Osteoblast (primary cell): ENCODE measurements at regions not wholly inside any gene's neighbourhood (a gene's known extent, or its start where the extent isn't known, plus 50 kb on each side); places are given as distances from the start of the nearest gene placed in this dataset.

Experiments used
- DNase-seq: peaks from one replicate; pipeline ENCODE4 v3.0.0; 2011; ENCODE audit warnings: low spot score, mixed read lengths; ENCODE audit not compliant: insufficient read length; ENCODE audit errors: missing footprints
- H2AFZ ChIP-seq: 2 replicates; pipeline ENCODE4 v1.6.0; 2011; ENCODE audit warnings: mild to moderate bottlenecking, low read length
- H3K27ac ChIP-seq: 2 replicates; pipeline ENCODE4 v1.5.1; 2011; ENCODE audit warnings: mild to moderate bottlenecking, low read depth, low read length, moderate library complexity
- H3K27me3 ChIP-seq: 2 replicates; pipeline ENCODE4 v1.6.0; 2012; ENCODE audit warnings: mild to moderate bottlenecking, control low read depth, inconsistent platforms, low read length, moderate library complexity; ENCODE audit not compliant: insufficient read depth
- H3K36me3 ChIP-seq: 2 replicates; pipeline ENCODE4 v1.5.1; 2011; ENCODE audit warnings: mild to moderate bottlenecking, low read length, control low read depth, moderate library complexity; ENCODE audit not compliant: insufficient read depth
- H3K4me1 ChIP-seq: 2 replicates; pipeline ENCODE4 v1.5.1; 2011; ENCODE audit warnings: mild to moderate bottlenecking, low read length, control low read depth, moderate library complexity; ENCODE audit not compliant: insufficient read depth
- H3K4me2 ChIP-seq: 2 replicates; pipeline ENCODE4 v1.6.0; 2011; ENCODE audit warnings: mild to moderate bottlenecking, low read length; ENCODE audit not compliant: insufficient read depth
- H3K4me3 ChIP-seq: fragments of 200-600 bp; sonication (generic); 3 replicates; pipeline ENCODE4 v1.5.1; 2012; ENCODE audit warnings: mild to moderate bottlenecking, low read length, inconsistent platforms; ENCODE audit not compliant: insufficient read depth
- H3K79me2 ChIP-seq: 2 replicates; pipeline ENCODE4 v1.6.0; 2012; ENCODE audit warnings: mild to moderate bottlenecking, low read length, control low read depth, inconsistent platforms; ENCODE audit not compliant: insufficient read depth
- H3K9me3 ChIP-seq: 2 replicates; pipeline ENCODE4 v1.5.1; 2011; ENCODE audit warnings: low read depth, low read length, control low read depth
- H4K20me1 ChIP-seq: 2 replicates; pipeline ENCODE4 v1.6.0; 2012; ENCODE audit warnings: mild to moderate bottlenecking, low read length, control low read depth; ENCODE audit not compliant: insufficient read depth
- TF ChIP-seq, protein P1 (sequence below): IDR thresholded peaks from 2 replicates; pipeline ENCODE4 v1.5.1; 2011; ENCODE audit warnings: mild to moderate bottlenecking, low read depth, low read length, moderate library complexity; ENCODE audit errors: extremely low read depth

DNA sequence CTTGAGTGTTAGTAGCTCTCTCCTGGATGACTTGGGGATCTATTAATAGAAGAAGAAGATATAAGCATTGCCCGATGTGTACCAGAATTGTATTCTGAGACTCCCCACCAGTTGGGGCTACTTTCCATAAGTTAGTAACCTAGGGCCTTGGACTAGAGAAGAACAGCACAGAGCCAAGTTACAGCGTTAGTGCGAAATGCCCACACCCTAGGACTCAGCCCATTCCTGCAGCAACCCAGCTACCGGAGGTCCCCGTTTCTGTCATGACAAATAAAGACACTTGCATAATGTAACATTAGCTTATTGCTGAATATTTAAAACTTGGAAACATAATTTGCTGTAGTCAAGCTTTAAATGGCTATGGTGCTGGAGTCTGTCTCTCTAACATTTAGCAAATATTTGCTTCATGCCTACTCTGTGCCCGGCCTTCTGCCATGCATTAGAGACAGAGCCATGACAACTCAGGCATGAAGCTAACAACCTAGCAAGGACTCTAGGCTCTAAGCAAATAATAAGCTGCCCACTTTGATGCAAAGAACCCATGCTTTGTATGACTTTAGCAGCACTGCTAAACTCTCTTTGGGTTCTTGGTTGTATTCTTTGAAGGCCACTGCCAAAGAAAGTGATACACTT is 103.4 kb upstream of the COL21A1 start:
- Histone ChIP-seq H2AFZ (no peak overlapping the region), H3K79me2 (no peaks in the 10 kb centered on the region)

DNA sequence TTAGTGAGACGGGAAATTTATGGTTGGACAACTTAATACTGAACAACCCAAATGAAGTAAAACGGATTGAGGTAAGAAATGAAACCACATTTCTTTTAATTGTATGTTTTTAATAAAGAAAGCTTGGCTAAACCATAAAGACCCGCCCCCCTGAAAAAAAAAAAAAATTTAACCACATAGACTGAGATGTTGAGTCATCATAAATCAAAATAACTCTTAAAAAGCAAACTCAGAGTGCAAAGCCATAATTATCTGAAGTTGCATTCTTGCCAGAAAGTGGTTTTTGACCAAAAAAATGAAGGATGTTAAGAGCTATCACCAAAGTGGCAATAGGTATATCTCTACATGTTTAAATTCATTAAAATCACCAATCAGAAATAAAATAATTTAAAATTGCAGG is 101.8 kb upstream of the COL21A1 start:
- H3K4me3 ChIP-seq = no peak overlapping the region
- no peak for DNase-seq
- H3K36me3 ChIP-seq = no peaks in the 10 kb centered on the region
- peak overlapping the region; percentile 40 for H3K27ac ChIP-seq
- H3K4me2 ChIP-seq = peak overlapping the region; percentile 50
- no peak overlapping the region for H2AFZ ChIP-seq
- TF ChIP-seq, protein P1, sequence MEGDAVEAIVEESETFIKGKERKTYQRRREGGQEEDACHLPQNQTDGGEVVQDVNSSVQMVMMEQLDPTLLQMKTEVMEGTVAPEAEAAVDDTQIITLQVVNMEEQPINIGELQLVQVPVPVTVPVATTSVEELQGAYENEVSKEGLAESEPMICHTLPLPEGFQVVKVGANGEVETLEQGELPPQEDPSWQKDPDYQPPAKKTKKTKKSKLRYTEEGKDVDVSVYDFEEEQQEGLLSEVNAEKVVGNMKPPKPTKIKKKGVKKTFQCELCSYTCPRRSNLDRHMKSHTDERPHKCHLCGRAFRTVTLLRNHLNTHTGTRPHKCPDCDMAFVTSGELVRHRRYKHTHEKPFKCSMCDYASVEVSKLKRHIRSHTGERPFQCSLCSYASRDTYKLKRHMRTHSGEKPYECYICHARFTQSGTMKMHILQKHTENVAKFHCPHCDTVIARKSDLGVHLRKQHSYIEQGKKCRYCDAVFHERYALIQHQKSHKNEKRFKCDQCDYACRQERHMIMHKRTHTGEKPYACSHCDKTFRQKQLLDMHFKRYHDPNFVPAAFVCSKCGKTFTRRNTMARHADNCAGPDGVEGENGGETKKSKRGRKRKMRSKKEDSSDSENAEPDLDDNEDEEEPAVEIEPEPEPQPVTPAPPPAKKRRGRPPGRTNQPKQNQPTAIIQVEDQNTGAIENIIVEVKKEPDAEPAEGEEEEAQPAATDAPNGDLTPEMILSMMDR = no peak
- no peaks in the 10 kb centered on the region for H3K27me3 ChIP-seq
- H3K9me3 ChIP-seq = no peaks in the 10 kb centered on the region
- H4K20me1 ChIP-seq = no peaks in the 10 kb centered on the region
- H3K79me2 ChIP-seq = no peaks in the 10 kb centered on the region
- H3K4me1 ChIP-seq = peaks cover 41% of the 10 kb centered on the region

More for the DNA sequence above, 103.4 kb upstream of the COL21A1 start:
- H3K36me3 ChIP-seq = no peaks in the 10 kb centered on the region
- TF ChIP-seq, protein P1 = no peak
- H4K20me1 ChIP-seq = no peaks in the 10 kb centered on the region
- no peak for DNase-seq
- peaks cover 37% of the 10 kb centered on the region for H3K4me1 ChIP-seq
- no peak overlapping the region for H3K4me2 ChIP-seq
- H3K27me3 ChIP-seq = no peaks in the 10 kb centered on the region
- no peaks in the 10 kb centered on the region for H3K9me3 ChIP-seq
- no peak overlapping the region for H3K27ac ChIP-seq
- no peak overlapping the region for H3K4me3 ChIP-seq

DNA sequence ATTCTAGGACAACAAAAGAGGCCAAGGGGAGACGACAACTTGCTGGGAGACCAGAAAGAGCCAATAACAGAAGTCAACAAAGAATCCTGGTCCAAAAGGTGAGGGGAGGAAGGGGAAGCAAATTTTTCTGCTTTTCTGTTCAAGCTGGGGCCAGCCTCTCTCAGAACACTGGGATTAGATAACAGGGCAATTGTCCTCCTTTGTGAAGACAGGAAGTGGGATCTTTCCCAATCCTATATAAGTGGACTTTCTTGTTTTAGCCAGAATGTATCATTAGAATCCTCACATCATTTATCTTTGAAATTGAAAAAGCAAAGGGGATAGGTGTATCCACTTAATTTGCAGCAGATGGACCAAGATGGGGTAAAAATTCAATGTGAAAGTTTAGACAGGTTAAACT is 101.2 kb upstream of the COL21A1 start:
- Histone ChIP-seq H3K27ac (peak overlapping the region; percentile 40), H4K20me1 (no peaks in the 10 kb centered on the region), H3K9me3 (no peaks in the 10 kb centered on the region), H3K36me3 (no peaks in the 10 kb centered on the region), H3K4me3 (no peak overlapping the region), H3K79me2 (no peaks in the 10 kb centered on the region), H3K4me1 (peaks cover 41% of the 10 kb centered on the region), H3K27me3 (no peaks in the 10 kb centered on the region), H2AFZ (no peak overlapping the region), H3K4me2 (peak overlapping the region; percentile 50)
- no peak for DNase-seq
- TF ChIP-seq, protein P1 = no peak

DNA sequence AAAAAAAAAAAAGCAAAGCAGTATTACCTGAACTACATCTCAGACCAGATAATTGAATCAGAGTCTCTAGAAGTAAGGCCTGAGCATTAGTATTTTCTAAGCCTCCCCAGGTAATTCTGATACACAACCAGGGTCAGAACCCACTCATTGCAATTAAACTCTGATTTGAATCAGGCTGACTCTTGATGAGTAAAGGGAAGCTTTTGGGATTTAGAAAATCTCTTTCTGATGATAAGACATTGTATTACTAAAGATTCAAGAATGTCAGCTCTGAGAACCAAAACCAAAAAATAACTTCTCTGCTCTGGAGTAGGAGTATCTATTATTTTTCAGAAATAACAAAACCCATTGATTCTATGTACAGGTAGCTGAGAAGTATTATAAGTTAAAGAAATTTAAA is 100.1 kb upstream of the COL21A1 start:
- no peak overlapping the region for H2AFZ ChIP-seq
- H3K36me3 ChIP-seq = no peaks in the 10 kb centered on the region
- H3K4me2 ChIP-seq = no peak overlapping the region
- peak; percentile 41 for DNase-seq
- no peaks in the 10 kb centered on the region for H3K27me3 ChIP-seq
- no peaks in the 10 kb centered on the region for H3K79me2 ChIP-seq
- TF ChIP-seq, protein P1 = no peak
- H3K4me1 ChIP-seq = peaks cover 41% of the 10 kb centered on the region
- H4K20me1 ChIP-seq = no peaks in the 10 kb centered on the region
- no peak overlapping the region for H3K4me3 ChIP-seq
- no peaks in the 10 kb centered on the region for H3K9me3 ChIP-seq
- H3K27ac ChIP-seq = peak overlapping the region; percentile 59
